Activated CD8-positive, alpha-beta T cell treated with anti-CD3 and anti-CD28 coated beads for 36 hours (primary cell): ENCODE measurements at regions not wholly inside any gene's neighbourhood (a gene's known extent, or its start where the extent isn't known, plus 50 kb on each side); places are given as distances from the start of the nearest gene placed in this dataset.

ENCODE experiments used
- ATAC-seq: fragments of 200-7000 bp; cut with Tn5 transposase; one replicate; pipeline ENCODE4 v1.10.0; 2021; ENCODE audit warnings: mild to moderate bottlenecking, moderate library complexity
- CTCF ChIA-PET: fragments of 350-600 bp; sonication (Branson Sonifier 250); formaldehyde crosslinking; loops from one replicate; lab custom pipeline; 2021; ENCODE audit warnings: antibody characterized with exemption; lab: Charles Lee
- POLR2A ChIA-PET: fragments of 350-600 bp; sonication (Branson Sonifier 250); formaldehyde crosslinking; loops from one replicate; lab custom pipeline; 2021; ENCODE audit warnings: antibody characterized with exemption; lab: Charles Lee
- DNase-seq: peaks from one replicate; pipeline ENCODE4 v3.0.0-alpha.2; 2020
- H3K27ac Mint-ChIP-seq: one replicate; pipeline ENCODE4 v1.8.0; 2021; ENCODE audit warnings: mild to moderate bottlenecking, mixed read lengths
- H3K27me3 Mint-ChIP-seq: one replicate; pipeline ENCODE4 v1.8.0; 2021; ENCODE audit warnings: mixed read lengths
- H3K36me3 Mint-ChIP-seq: one replicate; pipeline ENCODE4 v1.8.0; 2021; ENCODE audit warnings: low read depth, mixed read lengths
- H3K4me1 Mint-ChIP-seq: one replicate; pipeline ENCODE4 v1.8.0; 2021; ENCODE audit warnings: low read depth, mixed read lengths
- H3K4me3 Mint-ChIP-seq: one replicate; pipeline ENCODE4 v1.8.0; 2021; ENCODE audit warnings: mild to moderate bottlenecking, moderate library complexity, mixed read lengths
- H3K9me3 Mint-ChIP-seq: one replicate; pipeline ENCODE4 v1.8.0; 2021; ENCODE audit warnings: mixed read lengths
- intact Hi-C: fragments of 100-400 bp; cut with micrococcal nuclease; formaldehyde crosslinking; loops from one replicate; pipeline ENCODE4 v1.10.0; 2022
- TF ChIP-seq, protein P1 (sequence below): fragments of 200-600 bp; IDR thresholded peaks from one replicate; pipeline ENCODE4 v1.8.0; 2022; ENCODE audit warnings: antibody characterized with exemption, mild to moderate bottlenecking

DNA sequence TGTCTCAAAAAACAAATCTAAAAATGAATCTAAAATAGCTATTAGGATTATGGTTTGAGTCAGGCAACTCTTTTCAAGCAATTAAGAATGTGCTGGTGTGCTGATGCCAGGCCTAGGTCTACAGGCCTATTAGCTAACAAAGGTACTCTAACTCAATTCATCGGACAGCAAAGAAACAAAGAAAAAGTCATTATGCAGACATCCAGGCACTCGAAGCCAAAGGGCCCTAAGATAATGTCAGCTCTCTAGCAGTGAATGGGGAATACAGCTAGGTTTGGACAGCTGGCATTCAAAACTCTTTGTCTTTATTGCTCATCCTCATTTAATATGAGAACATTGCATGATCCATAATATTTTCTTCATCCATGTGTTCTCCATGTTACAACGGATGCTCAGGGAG is 108.5 kb downstream of the TMEM114 start:
- H3K27ac Mint-ChIP-seq = no peak overlapping the region

DNA sequence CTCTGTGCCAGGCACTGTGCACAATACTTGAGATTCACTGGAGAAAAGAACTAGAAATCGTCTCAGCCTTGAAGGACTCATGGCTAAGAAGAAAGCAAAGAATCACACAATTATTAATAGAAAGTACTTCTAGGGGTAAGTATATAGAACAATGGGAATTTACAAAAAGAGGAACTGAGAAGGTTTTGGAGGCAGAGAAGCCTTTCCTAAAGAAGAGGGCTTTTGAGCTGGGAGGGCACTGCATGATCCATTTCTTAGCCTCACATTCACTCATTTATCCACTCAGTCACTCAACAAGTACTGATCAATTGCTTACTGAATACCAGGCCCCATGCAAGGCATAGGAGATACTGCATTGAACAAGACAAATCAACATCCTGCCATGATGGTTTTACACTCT is 113.5 kb downstream of the TMEM114 start:
- DNase-seq (no peak), ATAC-seq (no peak)
- H3K9me3 Mint-ChIP-seq = no peaks in the 10 kb centered on the region
- H3K4me3 Mint-ChIP-seq = no peak overlapping the region
- H3K4me1 Mint-ChIP-seq = no peaks in the 10 kb centered on the region
- POLR2A ChIA-PET = no interaction called here
- H3K36me3 Mint-ChIP-seq = no peaks in the 10 kb centered on the region
- CTCF ChIA-PET = no interaction called here
- intact Hi-C loops = no loop called here
- no peak overlapping the region for H3K27ac Mint-ChIP-seq
- TF ChIP-seq, protein P1, sequence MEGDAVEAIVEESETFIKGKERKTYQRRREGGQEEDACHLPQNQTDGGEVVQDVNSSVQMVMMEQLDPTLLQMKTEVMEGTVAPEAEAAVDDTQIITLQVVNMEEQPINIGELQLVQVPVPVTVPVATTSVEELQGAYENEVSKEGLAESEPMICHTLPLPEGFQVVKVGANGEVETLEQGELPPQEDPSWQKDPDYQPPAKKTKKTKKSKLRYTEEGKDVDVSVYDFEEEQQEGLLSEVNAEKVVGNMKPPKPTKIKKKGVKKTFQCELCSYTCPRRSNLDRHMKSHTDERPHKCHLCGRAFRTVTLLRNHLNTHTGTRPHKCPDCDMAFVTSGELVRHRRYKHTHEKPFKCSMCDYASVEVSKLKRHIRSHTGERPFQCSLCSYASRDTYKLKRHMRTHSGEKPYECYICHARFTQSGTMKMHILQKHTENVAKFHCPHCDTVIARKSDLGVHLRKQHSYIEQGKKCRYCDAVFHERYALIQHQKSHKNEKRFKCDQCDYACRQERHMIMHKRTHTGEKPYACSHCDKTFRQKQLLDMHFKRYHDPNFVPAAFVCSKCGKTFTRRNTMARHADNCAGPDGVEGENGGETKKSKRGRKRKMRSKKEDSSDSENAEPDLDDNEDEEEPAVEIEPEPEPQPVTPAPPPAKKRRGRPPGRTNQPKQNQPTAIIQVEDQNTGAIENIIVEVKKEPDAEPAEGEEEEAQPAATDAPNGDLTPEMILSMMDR = no peak
- H3K27me3 Mint-ChIP-seq = no peaks in the 10 kb centered on the region

More for the DNA sequence above, 108.5 kb downstream of the TMEM114 start:
- no peaks in the 10 kb centered on the region for H3K9me3 Mint-ChIP-seq
- no peaks in the 10 kb centered on the region for H3K4me1 Mint-ChIP-seq
- ChIA-PET CTCF (no interaction called here), POLR2A (no interaction called here)
- H3K36me3 Mint-ChIP-seq = no peaks in the 10 kb centered on the region
- DNase-seq = no peak
- TF ChIP-seq, protein P1 = no peak
- intact Hi-C loops = no loop called here
- no peak for ATAC-seq
- no peak overlapping the region for H3K4me3 Mint-ChIP-seq
- no peaks in the 10 kb centered on the region for H3K27me3 Mint-ChIP-seq

DNA sequence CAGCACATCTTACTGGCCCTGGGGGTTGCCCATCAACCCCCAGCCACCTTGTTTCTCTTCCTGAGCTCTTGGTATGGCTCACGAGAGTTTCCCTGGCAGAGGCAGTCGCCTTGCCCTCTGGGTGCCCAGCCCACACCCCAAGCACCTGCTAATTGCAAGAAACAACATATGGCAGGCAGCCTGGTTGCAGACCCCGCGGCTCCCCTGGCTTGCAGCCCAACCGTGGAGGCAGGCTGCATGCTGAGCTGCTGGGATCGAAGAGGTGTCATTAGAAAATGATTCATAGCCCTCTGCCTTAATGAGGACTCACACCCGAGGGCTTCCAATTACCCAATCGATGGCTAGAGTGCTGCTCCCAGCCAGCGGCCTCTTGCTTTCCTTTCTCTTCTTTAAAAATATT is 115.7 kb downstream of the TMEM114 start:
- CTCF ChIA-PET = no interaction called here
- DNase-seq (no peak), ATAC-seq (no peak)
- Mint-ChIP-seq H3K27ac (no peak overlapping the region), H3K9me3 (no peaks in the 10 kb centered on the region), H3K36me3 (no peaks in the 10 kb centered on the region), H3K27me3 (no peaks in the 10 kb centered on the region), H3K4me3 (no peak overlapping the region), H3K4me1 (no peaks in the 10 kb centered on the region)
- TF ChIP-seq, protein P1 = no peak
- POLR2A ChIA-PET = no interaction called here
- intact Hi-C loops = no loop called here

DNA sequence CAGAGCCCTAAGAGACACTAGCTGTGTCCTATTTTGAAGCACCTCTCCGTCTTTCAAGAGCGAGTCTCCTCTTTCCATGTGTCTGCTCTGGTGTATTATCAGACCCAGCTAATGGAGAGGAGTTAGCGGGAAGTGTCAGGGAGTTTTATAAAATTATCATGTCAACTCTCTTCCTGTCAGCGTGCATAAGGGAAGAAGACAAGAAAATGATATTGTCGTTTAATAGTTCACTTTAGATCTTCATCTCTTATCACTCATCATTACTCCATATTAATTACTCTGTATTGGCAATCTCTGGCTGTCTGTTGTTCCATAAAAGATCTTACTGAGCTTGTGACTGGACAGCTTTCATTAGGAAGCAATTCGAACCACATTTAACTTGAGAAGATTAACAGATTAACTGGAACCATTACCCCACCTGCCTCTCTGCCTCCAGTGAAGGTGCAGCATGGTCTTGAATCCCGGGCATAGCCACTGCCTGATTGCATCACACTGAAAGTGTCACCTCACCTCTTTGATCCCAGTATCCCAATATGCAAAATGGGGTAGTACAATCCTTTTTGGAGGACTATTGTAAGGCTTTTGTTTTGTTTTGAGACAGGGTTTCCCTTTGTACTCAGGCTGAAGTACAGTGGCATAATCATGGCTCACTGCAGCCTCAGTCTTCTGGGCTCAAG is 121.1 kb downstream of the TMEM114 start:
- no peaks in the 10 kb centered on the region for H3K36me3 Mint-ChIP-seq
- no peaks in the 10 kb centered on the region for H3K27me3 Mint-ChIP-seq
- TF ChIP-seq, protein P1 = no peak
- DNase-seq (no peak), ATAC-seq (no peak)
- POLR2A ChIA-PET = interaction anchor here (0.6 to 1.5 kb wide), 2 partner anchors 11 to 141 kb away, joined by 4 read pairs; no protein-coding TSS in a partner anchor
- no peaks in the 10 kb centered on the region for H3K4me1 Mint-ChIP-seq
- no peak overlapping the region for H3K4me3 Mint-ChIP-seq
- intact Hi-C loops = no loop called here
- H3K27ac Mint-ChIP-seq = no peak overlapping the region
- CTCF ChIA-PET = no interaction called here
- H3K9me3 Mint-ChIP-seq = no peaks in the 10 kb centered on the region

DNA sequence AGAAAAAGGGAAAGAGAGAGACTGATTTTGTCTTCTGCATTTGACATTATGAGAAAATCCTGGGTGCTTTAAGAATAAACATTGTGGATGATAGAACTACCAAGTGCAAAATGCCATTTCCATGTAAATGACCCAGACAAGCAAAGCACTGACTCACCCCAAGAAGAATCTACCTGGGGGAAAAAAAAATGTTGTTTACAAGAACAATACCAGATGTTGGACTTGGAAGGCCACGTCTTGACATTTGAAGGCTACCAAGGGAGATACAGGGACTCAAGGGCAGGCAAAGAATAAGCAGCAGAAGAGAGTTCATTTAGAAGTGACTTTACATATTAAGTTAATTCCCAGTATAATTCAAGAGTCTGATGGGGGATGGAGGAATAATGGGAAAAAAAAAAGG is 125.3 kb downstream of the TMEM114 start:
- CTCF ChIA-PET = no interaction called here
- H3K27ac Mint-ChIP-seq = no peak overlapping the region

More for the DNA sequence above, 125.3 kb downstream of the TMEM114 start:
- intact Hi-C loops = no loop called here
- DNase-seq (no peak), ATAC-seq (no peak)
- H3K4me1 Mint-ChIP-seq = no peaks in the 10 kb centered on the region
- TF ChIP-seq, protein P1 = no peak
- POLR2A ChIA-PET = interaction anchor here (0.6 kb wide), 1 partner anchor 14 kb away, joined by 3 read pairs; no protein-coding TSS in a partner anchor
- H3K27me3 Mint-ChIP-seq = peaks cover 3% of the 10 kb centered on the region
- no peaks in the 10 kb centered on the region for H3K9me3 Mint-ChIP-seq
- no peaks in the 10 kb centered on the region for H3K36me3 Mint-ChIP-seq
- no peak overlapping the region for H3K4me3 Mint-ChIP-seq
